MCF 10A (cell line): ENCODE measurements at regions not wholly inside any gene's neighbourhood (a gene's known extent, or its start where the extent isn't known, plus 50 kb on each side); places are given as distances from the start of the nearest gene placed in this dataset.
A peak's percentile ranks its signal among the peaks of the same experiment; 100 is the strongest.
"Not testable (repeated sequence)": the region's sequence is repeated elsewhere in the genome, so short reads cannot be mapped to it uniquely, and the experiment has no call there.

ENCODE experiments used
- BruUV-seq: library from RNA; stranded (reverse); fragments of 400-500 nt; replicated peaks from 2 replicates; lab custom pipeline; 2021; lab: Mats Ljungman, UMichigan
- CTCF ChIA-PET: fragments of 300-600 bp; sonication (Branson Sonifier 250); formaldehyde crosslinking; extraction: SDS; loops from one replicate; lab custom pipeline; 2021; ENCODE audit warnings: antibody characterized with exemption, inconsistent platforms; lab: Yijun Ruan, JAX
- POLR2A ChIA-PET: fragments of 300-600, 350-650 bp; sonication (Branson Sonifier 250); formaldehyde crosslinking; extraction: SDS; loops from one replicate; lab custom pipeline; 2020; ENCODE audit warnings: antibody characterized with exemption, inconsistent platforms; lab: Yijun Ruan, JAX
- DNase-seq: peaks from one replicate; pipeline ENCODE4 v3.0.0-alpha.2; 2018; ENCODE audit not compliant: unreplicated experiment
- H3K27ac Mint-ChIP-seq: one replicate; pipeline ENCODE4 v1.8.0; 2022; ENCODE audit warnings: mild to moderate bottlenecking, low read depth, mixed read lengths; ENCODE audit not compliant: unreplicated experiment
- H3K27me3 Mint-ChIP-seq: one replicate; pipeline ENCODE4 v1.8.0; 2022; ENCODE audit warnings: mixed read lengths; ENCODE audit not compliant: insufficient read depth, unreplicated experiment
- H3K36me3 Mint-ChIP-seq: one replicate; pipeline ENCODE4 v1.8.0; 2022; ENCODE audit warnings: mild to moderate bottlenecking, moderate library complexity, mixed read lengths; ENCODE audit not compliant: insufficient read depth, unreplicated experiment
- H3K4me1 Mint-ChIP-seq: one replicate; pipeline ENCODE4 v1.8.0; 2022; ENCODE audit warnings: mixed read lengths; ENCODE audit not compliant: insufficient read depth, unreplicated experiment
- H3K4me3 Mint-ChIP-seq: one replicate; pipeline ENCODE4 v1.8.0; 2022; ENCODE audit warnings: mild to moderate bottlenecking, moderate library complexity, mixed read lengths; ENCODE audit not compliant: unreplicated experiment
- H3K9me3 Mint-ChIP-seq: one replicate; pipeline ENCODE4 v1.8.0; 2022; ENCODE audit warnings: mixed read lengths; ENCODE audit not compliant: unreplicated experiment
- CTCF ChIP-seq: fragments of 200-600 bp; IDR thresholded peaks from one replicate; pipeline ENCODE4 v1.8.0; 2022; ENCODE audit warnings: antibody characterized with exemption, mild to moderate bottlenecking; ENCODE audit not compliant: unreplicated experiment
- intact Hi-C: fragments of 100-400 bp; cut with micrococcal nuclease; formaldehyde crosslinking; loops from 2 replicates; pipeline ENCODE4 v1.14.1; 2022

GRCh38 chr20:50333131-50333670 is 142.6 kb downstream of the CEBPB start:
- POLR2A ChIA-PET, result interaction anchor here (0.6 to 6.0 kb wide), 29 partner anchors 12 to 462 kb away, joined by 3 to 96 read pairs (median 5); partner anchors contain the start of genes CEBPB and PEDS1
- CTCF ChIA-PET, result interaction anchor here (0.6 to 2.7 kb wide), 11 partner anchors 12 to 131 kb away, joined by 3 to 17 read pairs (median 4); no protein-coding TSS in a partner anchor
- no peak overlapping the region for H3K4me3 Mint-ChIP-seq
- H3K27me3 Mint-ChIP-seq, result no peaks in the 10 kb centered on the region
- TF ChIP-seq CTCF, result no peak
- H3K27ac Mint-ChIP-seq, result peak overlapping the region; percentile 91
- no TSS peak for BruUV-seq
- peaks cover 53% of the 10 kb centered on the region for H3K4me1 Mint-ChIP-seq
- no peak for DNase-seq
- intact Hi-C loops, result loop anchor here (5.0 kb wide), 1 partner anchor 44 kb away; no protein-coding TSS in a partner anchor
- peaks cover 8% of the 10 kb centered on the region for H3K9me3 Mint-ChIP-seq
- no peaks in the 10 kb centered on the region for H3K36me3 Mint-ChIP-seq

GRCh38 chr20:50333812-50334211 is 143.2 kb downstream of the CEBPB start:
- H3K4me1 Mint-ChIP-seq, result peaks cover 53% of the 10 kb centered on the region
- H3K9me3 Mint-ChIP-seq, result peaks cover 8% of the 10 kb centered on the region
- ChIA-PET POLR2A (interaction anchor here (0.6 to 6.0 kb wide), 33 partner anchors 12 to 625 kb away, joined by 3 to 96 read pairs (median 4); partner anchors contain the start of genes CEBPB, DPM1, MOCS3 and PEDS1), CTCF (interaction anchor here (0.7 to 2.7 kb wide), 10 partner anchors 12 to 154 kb away, joined by 3 to 17 read pairs (median 4); no protein-coding TSS in a partner anchor)
- peak overlapping the region; percentile 24 for H3K4me3 Mint-ChIP-seq
- no peak for TF ChIP-seq CTCF
- intact Hi-C loops, result loop anchor here (5.0 kb wide), 1 partner anchor 43 kb away; no protein-coding TSS in a partner anchor
- BruUV-seq, result no TSS peak
- peak; percentile 96 for DNase-seq
- H3K36me3 Mint-ChIP-seq, result no peaks in the 10 kb centered on the region
- no peaks in the 10 kb centered on the region for H3K27me3 Mint-ChIP-seq
- H3K27ac Mint-ChIP-seq, result peak overlapping the region; percentile 91

- BruUV-seq, H3K27me3 Mint-ChIP-seq, H3K9me3 Mint-ChIP-seq, H3K4me3 Mint-ChIP-seq, H3K36me3 Mint-ChIP-seq: not testable (repeated sequence)
- ChIA-PET POLR2A (interaction anchor here (0.8 to 6.0 kb wide), 24 partner anchors 12 to 624 kb away, joined by 3 to 96 read pairs (median 6); partner anchors contain the start of genes CEBPB, DPM1, MOCS3 and PEDS1), CTCF (interaction anchor here (0.6 to 2.7 kb wide), 8 partner anchors 12 to 355 kb away, joined by 3 to 17 read pairs (median 5); no protein-coding TSS in a partner anchor)
- peak; percentile 74 for DNase-seq
- H3K4me1 Mint-ChIP-seq, result peaks cover 52% of the 10 kb centered on the region
- H3K27ac Mint-ChIP-seq, result peak overlapping the region; percentile 91
- intact Hi-C loops, result loop anchor here (5.0 kb wide), 1 partner anchor 43 kb away; no protein-coding TSS in a partner anchor
These were observed 143.9 kb downstream of the CEBPB start for GRCh38 chr20:50334512-50334911.

GRCh38 chr20:50335105-50335504 is 144.5 kb downstream of the CEBPB start:
- TF ChIP-seq CTCF, result no peak
- Mint-ChIP-seq H3K27me3 (no peaks in the 10 kb centered on the region), H3K4me3 (no peak overlapping the region), H3K9me3 (peaks cover 2% of the 10 kb centered on the region), H3K36me3 (no peaks in the 10 kb centered on the region), H3K4me1 (peaks cover 49% of the 10 kb centered on the region), H3K27ac (peak overlapping the region; percentile 91)
- BruUV-seq, result no TSS peak
- intact Hi-C loops, result no loop called here
- ChIA-PET CTCF (interaction anchor here (0.7 to 2.7 kb wide), 3 partner anchors 12 to 866 kb away, joined by 3 to 17 read pairs (median 3); no protein-coding TSS in a partner anchor), POLR2A (interaction anchor here (0.6 to 6.0 kb wide), 19 partner anchors 11 to 428 kb away, joined by 3 to 96 read pairs (median 4); partner anchors contain the start of gene CEBPB)
- peak; percentile 79 for DNase-seq
